GM12872 (cell line): ENCODE measurements at regions not wholly inside any gene's neighbourhood (a gene's known extent, or its start where the extent isn't known, plus 50 kb on each side); places are given as distances from the start of the nearest gene placed in this dataset.

Experiments
- CTCF ChIP-seq: IDR thresholded peaks from 3 replicates; pipeline ENCODE4 v1.5.1; 2011; ENCODE audit warnings: low read depth, mild to moderate bottlenecking, low read length, moderate library complexity; ENCODE audit not compliant: insufficient read depth

GRCh38 chr18:76098674-76099411 lies 396.2 kb downstream of the ZNF516 start:
- no peak for TF ChIP-seq CTCF

- TF ChIP-seq CTCF: no peak
Observed at GRCh38 chr18:76081536-76081935, 413.5 kb downstream of the ZNF516 start.

- TF ChIP-seq CTCF: no peak
Observed at GRCh38 chr18:76080430-76080829, 414.6 kb downstream of the ZNF516 start.

GRCh38 chr18:76075777-76076176 lies 419.3 kb downstream of the ZNF516 start:
- no peak for TF ChIP-seq CTCF

- no peak for TF ChIP-seq CTCF
Observed at GRCh38 chr18:76064998-76065397, 430.0 kb downstream of the ZNF516 start.

GRCh38 chr18:76058146-76058545 lies 436.9 kb downstream of the ZNF516 start:
- no peak for TF ChIP-seq CTCF

GRCh38 chr18:76057386-76057785 lies 437.7 kb downstream of the ZNF516 start:
- no peak for TF ChIP-seq CTCF
